C4-2B (cell line): ENCODE measurements at regions not wholly inside any gene's neighbourhood (a gene's known extent, or its start where the extent isn't known, plus 50 kb on each side); places are given as distances from the start of the nearest gene placed in this dataset.

Experiments used
- ZFX ChIP-seq: fragments of 450-650 bp; IDR thresholded peaks from 2 replicates; pipeline ENCODE4 v1.6.1; 2017
- TF ChIP-seq, protein P1 (sequence below): fragments of 450-650 bp; conservative IDR thresholded peaks from 2 replicates; pipeline ENCODE4 v1.5.1; 2017; ENCODE audit warnings: mild to moderate bottlenecking

DNA sequence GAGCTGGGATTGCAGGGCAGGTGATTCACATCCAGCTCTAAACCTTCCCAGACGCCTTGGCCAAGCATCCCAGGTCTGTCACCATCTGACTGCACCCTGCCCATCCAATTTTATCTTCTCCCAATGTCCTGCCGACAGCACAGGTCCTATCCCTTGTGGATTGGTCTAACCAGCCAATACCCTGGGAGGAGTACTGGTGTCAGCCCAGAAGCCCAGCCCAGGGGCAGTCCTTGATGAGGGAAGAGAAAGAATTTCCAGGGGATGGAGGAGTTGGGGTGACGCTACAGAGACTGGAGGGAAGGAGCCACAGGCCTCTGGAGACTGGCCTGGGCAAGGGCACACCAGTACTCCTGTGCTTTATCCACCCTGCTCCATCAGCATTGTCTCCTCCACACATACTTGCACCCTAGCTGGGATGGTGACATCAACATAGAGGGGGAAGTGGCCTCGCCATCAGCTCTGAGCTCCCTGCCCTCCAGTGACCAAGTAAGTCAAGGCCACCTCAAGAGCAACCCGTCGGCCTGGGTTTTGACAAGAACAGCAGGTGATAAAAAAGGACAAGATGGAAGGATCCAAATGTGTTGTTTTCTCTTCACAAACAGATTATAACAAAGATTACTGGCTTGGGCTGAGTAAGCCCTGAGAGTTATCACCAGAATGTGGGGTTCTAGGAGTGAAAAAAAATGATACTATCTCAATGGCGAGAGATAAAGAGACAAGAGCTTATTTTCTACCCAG, 114.6 kb downstream of the AQP9 start:
- TF ChIP-seq, protein P1, sequence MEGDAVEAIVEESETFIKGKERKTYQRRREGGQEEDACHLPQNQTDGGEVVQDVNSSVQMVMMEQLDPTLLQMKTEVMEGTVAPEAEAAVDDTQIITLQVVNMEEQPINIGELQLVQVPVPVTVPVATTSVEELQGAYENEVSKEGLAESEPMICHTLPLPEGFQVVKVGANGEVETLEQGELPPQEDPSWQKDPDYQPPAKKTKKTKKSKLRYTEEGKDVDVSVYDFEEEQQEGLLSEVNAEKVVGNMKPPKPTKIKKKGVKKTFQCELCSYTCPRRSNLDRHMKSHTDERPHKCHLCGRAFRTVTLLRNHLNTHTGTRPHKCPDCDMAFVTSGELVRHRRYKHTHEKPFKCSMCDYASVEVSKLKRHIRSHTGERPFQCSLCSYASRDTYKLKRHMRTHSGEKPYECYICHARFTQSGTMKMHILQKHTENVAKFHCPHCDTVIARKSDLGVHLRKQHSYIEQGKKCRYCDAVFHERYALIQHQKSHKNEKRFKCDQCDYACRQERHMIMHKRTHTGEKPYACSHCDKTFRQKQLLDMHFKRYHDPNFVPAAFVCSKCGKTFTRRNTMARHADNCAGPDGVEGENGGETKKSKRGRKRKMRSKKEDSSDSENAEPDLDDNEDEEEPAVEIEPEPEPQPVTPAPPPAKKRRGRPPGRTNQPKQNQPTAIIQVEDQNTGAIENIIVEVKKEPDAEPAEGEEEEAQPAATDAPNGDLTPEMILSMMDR = no peak
- no peak for TF ChIP-seq ZFX
